ENCODE measurements at regions not wholly inside any gene's neighbourhood (a gene's known extent, or its start where the extent isn't known, plus 50 kb on each side); places are given as distances from the start of the nearest gene placed in this dataset.

GRCh38 chr5:28421141-28421540, 1382.8 kb upstream of the CDH9 start:
- no peak for DNase-seq (ENCODE audit: low read depth, low spot score)
- Histone ChIP-seq H3K27ac (ENCODE audit: low read depth, low read length) (no peak overlapping the region), H3K9me3 (ENCODE audit: control insufficient read depth, insufficient read depth, low read length) (peaks cover 2% of the 10 kb centered on the region; the same call in 1 of the 2 replicates), H3K27me3 (ENCODE audit: control insufficient read depth, insufficient read depth, low read length) (no peaks in the 10 kb centered on the region), H3K4me3 (ENCODE audit: low read depth, low read length) (no peak overlapping the region)
- POLR2A ChIA-PET = no interaction called here
- CTCF ChIA-PET = no interaction called here
- TF ChIP-seq, protein P1, sequence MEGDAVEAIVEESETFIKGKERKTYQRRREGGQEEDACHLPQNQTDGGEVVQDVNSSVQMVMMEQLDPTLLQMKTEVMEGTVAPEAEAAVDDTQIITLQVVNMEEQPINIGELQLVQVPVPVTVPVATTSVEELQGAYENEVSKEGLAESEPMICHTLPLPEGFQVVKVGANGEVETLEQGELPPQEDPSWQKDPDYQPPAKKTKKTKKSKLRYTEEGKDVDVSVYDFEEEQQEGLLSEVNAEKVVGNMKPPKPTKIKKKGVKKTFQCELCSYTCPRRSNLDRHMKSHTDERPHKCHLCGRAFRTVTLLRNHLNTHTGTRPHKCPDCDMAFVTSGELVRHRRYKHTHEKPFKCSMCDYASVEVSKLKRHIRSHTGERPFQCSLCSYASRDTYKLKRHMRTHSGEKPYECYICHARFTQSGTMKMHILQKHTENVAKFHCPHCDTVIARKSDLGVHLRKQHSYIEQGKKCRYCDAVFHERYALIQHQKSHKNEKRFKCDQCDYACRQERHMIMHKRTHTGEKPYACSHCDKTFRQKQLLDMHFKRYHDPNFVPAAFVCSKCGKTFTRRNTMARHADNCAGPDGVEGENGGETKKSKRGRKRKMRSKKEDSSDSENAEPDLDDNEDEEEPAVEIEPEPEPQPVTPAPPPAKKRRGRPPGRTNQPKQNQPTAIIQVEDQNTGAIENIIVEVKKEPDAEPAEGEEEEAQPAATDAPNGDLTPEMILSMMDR (IDR thresholded peaks at IDR 0.05; ENCODE audit: low read depth, low read length) = no peak

DNA sequence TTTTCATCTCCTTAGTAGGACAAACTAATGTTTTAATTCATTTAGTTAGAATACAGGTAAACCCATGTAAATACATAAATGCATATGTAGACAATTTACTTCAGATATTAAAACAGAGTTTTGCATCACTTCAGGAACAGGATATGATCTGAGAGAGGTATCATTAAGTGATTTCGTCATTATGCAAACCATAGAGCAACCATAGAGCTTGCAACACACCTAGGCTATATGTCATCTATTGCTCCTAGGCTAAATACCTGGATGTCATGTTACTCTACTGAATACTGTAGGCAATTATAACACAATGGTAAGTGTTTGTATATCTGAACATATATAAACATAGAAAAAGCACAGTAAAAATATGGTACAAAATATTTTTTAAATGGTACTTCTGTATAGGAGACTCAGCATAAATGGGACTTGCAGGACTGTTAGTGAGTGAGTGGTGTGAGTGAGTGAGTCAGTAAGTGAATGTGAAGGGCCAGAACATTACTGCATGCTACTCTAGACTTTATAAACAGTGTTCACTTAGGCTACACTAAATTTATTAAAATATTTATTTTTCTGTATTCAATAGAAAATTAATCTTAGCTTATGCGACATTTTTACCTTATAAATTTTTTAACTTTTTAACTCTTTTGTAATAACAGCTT, 1377.5 kb upstream of the CDH9 start:
- TF ChIP-seq, protein P1 (IDR thresholded peaks at IDR 0.05; ENCODE audit: low read depth, low read length) = no peak

DNA sequence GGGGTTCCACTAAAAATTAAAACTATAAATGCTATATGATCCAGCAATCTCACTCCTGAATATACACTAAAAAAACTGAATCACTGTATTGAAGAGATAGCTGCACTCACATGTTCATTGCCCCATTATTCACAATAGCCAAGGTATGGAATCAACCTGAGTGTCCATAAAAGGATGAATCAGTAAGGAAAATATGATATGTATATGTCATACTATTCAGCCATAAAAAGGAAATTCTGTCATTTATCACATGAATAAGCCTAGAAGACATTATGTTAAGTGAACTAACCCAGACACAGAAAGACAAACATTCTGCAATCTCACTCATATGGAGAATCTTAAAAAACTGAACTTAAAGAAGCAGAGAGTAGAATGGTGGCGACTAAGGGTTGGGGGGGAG, 1376.2 kb upstream of the CDH9 start:
- CTCF ChIA-PET = no interaction called here
- H3K27ac ChIP-seq (ENCODE audit: low read depth, low read length) = no peak overlapping the region
- no peak for DNase-seq (ENCODE audit: low read depth, low spot score)
- H3K27me3 ChIP-seq (ENCODE audit: control insufficient read depth, insufficient read depth, low read length) = no peaks in the 10 kb centered on the region
- no peak overlapping the region for H3K4me3 ChIP-seq (ENCODE audit: low read depth, low read length)
- TF ChIP-seq, protein P1 (IDR thresholded peaks at IDR 0.05; ENCODE audit: low read depth, low read length) = no peak
- POLR2A ChIA-PET = no interaction called here
- peaks cover 7% of the 10 kb centered on the region; the same call in 1 of the 2 replicates for H3K9me3 ChIP-seq (ENCODE audit: control insufficient read depth, insufficient read depth, low read length)

More for the DNA sequence above, 1377.5 kb upstream of the CDH9 start:
- no peak for DNase-seq (ENCODE audit: low read depth, low spot score)
- POLR2A ChIA-PET = no interaction called here
- H3K9me3 ChIP-seq (ENCODE audit: control insufficient read depth, insufficient read depth, low read length) = peaks cover 7% of the 10 kb centered on the region; the same call in 1 of the 2 replicates
- H3K27me3 ChIP-seq (ENCODE audit: control insufficient read depth, insufficient read depth, low read length) = no peaks in the 10 kb centered on the region
- no peak overlapping the region for H3K4me3 ChIP-seq (ENCODE audit: low read depth, low read length)
- CTCF ChIA-PET = no interaction called here
- H3K27ac ChIP-seq (ENCODE audit: low read depth, low read length) = no peak overlapping the region

DNA sequence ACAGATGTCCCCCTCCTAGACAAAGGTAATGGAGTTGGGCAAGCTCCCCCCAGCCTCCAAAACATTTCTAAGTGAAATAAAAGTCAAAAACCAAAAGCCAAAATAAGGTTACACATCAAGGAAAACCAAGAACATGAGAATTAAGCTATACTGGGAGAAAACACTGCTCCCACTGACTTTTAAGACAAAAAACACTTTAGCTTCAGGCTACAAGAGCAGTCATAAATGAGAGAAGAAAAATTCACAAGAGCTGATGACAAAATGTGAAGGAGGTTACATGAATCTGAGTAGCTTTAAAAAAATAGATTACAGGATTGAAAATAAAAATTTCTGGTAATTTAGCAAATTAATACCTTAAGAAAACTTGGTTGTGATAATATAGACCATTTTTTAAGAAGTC, 1370.3 kb upstream of the CDH9 start:
- Histone ChIP-seq H3K27ac (ENCODE audit: low read depth, low read length) (no peak overlapping the region), H3K4me3 (ENCODE audit: low read depth, low read length) (no peak overlapping the region), H3K27me3 (ENCODE audit: control insufficient read depth, insufficient read depth, low read length) (no peaks in the 10 kb centered on the region), H3K9me3 (ENCODE audit: control insufficient read depth, insufficient read depth, low read length) (peaks cover 30% of the 10 kb centered on the region)
- ChIA-PET CTCF (no interaction called here), POLR2A (no interaction called here)
- no peak for DNase-seq (ENCODE audit: low read depth, low spot score)
- TF ChIP-seq, protein P1 (IDR thresholded peaks at IDR 0.05; ENCODE audit: low read depth, low read length) = no peak

GRCh38 chr5:28408186-28408585, 1369.8 kb upstream of the CDH9 start:
- H3K27ac ChIP-seq (ENCODE audit: low read depth, low read length) = no peak overlapping the region
- no peaks in the 10 kb centered on the region for H3K27me3 ChIP-seq (ENCODE audit: control insufficient read depth, insufficient read depth, low read length)
- CTCF ChIA-PET = no interaction called here
- H3K4me3 ChIP-seq (ENCODE audit: low read depth, low read length) = no peak overlapping the region
- peaks cover 30% of the 10 kb centered on the region for H3K9me3 ChIP-seq (ENCODE audit: control insufficient read depth, insufficient read depth, low read length)
- POLR2A ChIA-PET = no interaction called here
- no peak for DNase-seq (ENCODE audit: low read depth, low spot score)
- TF ChIP-seq, protein P1 (IDR thresholded peaks at IDR 0.05; ENCODE audit: low read depth, low read length) = no peak
